K562 (cell line): ENCODE measurements at regions not wholly inside any gene's neighbourhood (a gene's known extent, or its start where the extent isn't known, plus 50 kb on each side); places are given as distances from the start of the nearest gene placed in this dataset.

Experiments used
- ATAC-seq: fragments of 200-7000 bp; cut with Tn5 transposase; 3 replicates; pipeline ENCODE4 v1.9.1; 2020; ENCODE audit warnings: moderate library complexity
- BruUV-seq: library from RNA; stranded (reverse); fragments of 400-500 nt; replicated peaks from 2 replicates; lab custom pipeline; 2021; lab: Mats Ljungman, UMichigan
- CTCF ChIA-PET: fragments of 300-600 bp; formaldehyde crosslinking; extraction: SDS; loops from one replicate; lab custom pipeline; 2021; ENCODE audit warnings: low intra/inter-chr PET ratio; lab: Yijun Ruan, JAX
- POLR2A ChIA-PET: fragments of 300-600, 350-650 bp; sonication (Branson Sonifier 250); formaldehyde crosslinking; extraction: SDS; loops from one replicate; lab custom pipeline; 2021; ENCODE audit warnings: antibody characterized with exemption, inconsistent platforms; lab: Yijun Ruan, JAX
- DNase-seq, 4 experiments: peaks; one replicate each; pipeline versions ENCODE4 v3.0.0 to v3.0.0-alpha.2; 2011 to 2018; ENCODE audit warnings: low spot score in 3 of 4, mixed read lengths in 3 of 4; ENCODE audit errors: extremely low read depth in 1 of 4
- FAIRE-seq: peaks from 2 replicates; lab custom pipeline; 2011; peaks lifted over from hg19 to GRCh38; lab: Jason Lieb, UNC
- H2AFZ ChIP-seq: 2 replicates; pipeline ENCODE4 v1.6.0; 2011; ENCODE audit warnings: low read depth, low read length, control low read depth, inconsistent platforms
- H3K27ac ChIP-seq: fragments of 200-600 bp; 3 replicates; pipeline ENCODE4 v1.8.0; 2011; ENCODE audit warnings: low read depth, mild to moderate bottlenecking, control low read depth, inconsistent platforms, low read length, moderate library complexity, mixed read lengths; ENCODE audit errors: extremely low read depth
- H3K27me3 ChIP-seq, 2 experiments: fragments of 300-600 bp in 1 of 2; 2 replicates in 1 of 2; 3 replicates in 1 of 2; pipeline versions ENCODE4 v1.6.0 to v1.8.0; 2011; ENCODE audit warnings: inconsistent platforms in 2 of 2, low read length in 2 of 2, mild to moderate bottlenecking in 1 of 2, mixed read lengths in 1 of 2, moderate library complexity in 1 of 2; ENCODE audit not compliant: control insufficient read depth in 2 of 2, insufficient read depth in 2 of 2
- H3K36me3 ChIP-seq: fragments of 300-600 bp; 3 replicates; pipeline ENCODE4 v1.8.0; 2011; ENCODE audit warnings: mild to moderate bottlenecking, low read length, inconsistent platforms; ENCODE audit not compliant: control insufficient read depth, insufficient read depth
- H3K4me1 ChIP-seq, 2 experiments: fragments of 200-600 bp in 1 of 2; replicated peaks in 1 of 2; 2 replicates in 1 of 2; 3 replicates in 1 of 2; pipeline versions ENCODE4 v1.5.1 to v1.8.0; 2011; ENCODE audit warnings: inconsistent platforms in 2 of 2, low read length in 2 of 2, mild to moderate bottlenecking in 1 of 2, mixed read lengths in 1 of 2, moderate library complexity in 1 of 2; ENCODE audit not compliant: control insufficient read depth in 2 of 2, insufficient read depth in 2 of 2
- H3K4me2 ChIP-seq: 2 replicates; pipeline ENCODE4 v1.6.1; 2011; ENCODE audit warnings: low read length, control low read depth, inconsistent platforms, mixed read lengths; ENCODE audit not compliant: insufficient read depth
- H3K4me3 ChIP-seq: fragments of 200-600 bp; sonication (generic), shearing (Covaris generic); 2 replicates; pipeline ENCODE4 v1.5.1; 2016; ENCODE audit warnings: control low read depth, inconsistent platforms
- H3K79me2 ChIP-seq: fragments of 200-600 bp; 3 replicates; pipeline ENCODE4 v1.8.0; 2011; ENCODE audit warnings: low read length, inconsistent platforms; ENCODE audit not compliant: control insufficient read depth, insufficient read depth
- H3K9ac ChIP-seq, 2 experiments: 2 replicates each; pipeline versions ENCODE4 v1.6.0 to v1.6.1; 2011; ENCODE audit warnings: low read depth in 2 of 2, low read length in 2 of 2, control low read depth in 1 of 2, inconsistent platforms in 1 of 2, mild to moderate bottlenecking in 1 of 2, mixed read lengths in 1 of 2; ENCODE audit not compliant: insufficient read depth in 1 of 2
- H3K9me1 ChIP-seq: one replicate; pipeline ENCODE4 v1.6.0; 2011; ENCODE audit warnings: inconsistent platforms, mild to moderate bottlenecking, low read length, moderate library complexity; ENCODE audit not compliant: control insufficient read depth, insufficient read depth
- H3K9me3 ChIP-seq: replicated peaks from 2 replicates; pipeline ENCODE4 v1.5.1; 2011; ENCODE audit warnings: low read depth, low read length, inconsistent platforms; ENCODE audit not compliant: control insufficient read depth, insufficient read depth
- H4K20me1 ChIP-seq: replicated peaks from 2 replicates; pipeline ENCODE4 v1.6.1; 2011; ENCODE audit warnings: low read length, inconsistent platforms, mixed read lengths; ENCODE audit not compliant: control insufficient read depth, insufficient read depth
- CBX2 ChIP-seq: fragments of 200-600 bp; sonication (generic); IDR thresholded peaks from one replicate; pipeline ENCODE4 v1.6.1; 2012; ENCODE audit warnings: mild to moderate bottlenecking, low read length, inconsistent platforms; ENCODE audit not compliant: insufficient read depth, poor library complexity, severe bottlenecking
- CEBPG ChIP-seq, 3 experiments: fragments of 200-800 bp in 1 of 3; sonication (Bioruptor generic) in 1 of 3; sonication (generic) in 1 of 3; formaldehyde crosslinking in 1 of 3; IDR thresholded peaks in 2 of 3; conservative IDR thresholded peaks in 1 of 3; 2 replicates each; pipeline versions ENCODE4 v1.6.1 to v1.8.0; 2016 to 2022; ENCODE audit warnings: missing compliant biosample characterization in 2 of 3, missing genetic modification characterization in 2 of 3, mild to moderate bottlenecking in 1 of 3, missing genetic modification reagents in 1 of 3
- CREB5 ChIP-seq: fragments of 250-450 bp; sonication (Bioruptor Pico); IDR thresholded peaks from 2 replicates; pipeline ENCODE4 v1.5.0; 2020; ENCODE audit warnings: mild to moderate bottlenecking
- DLX4 ChIP-seq: fragments of 250-450 bp; sonication (Bioruptor Pico); IDR thresholded peaks from 2 replicates; pipeline ENCODE4 v1.6.1; 2021; ENCODE audit warnings: mild to moderate bottlenecking
- KAT8 ChIP-seq: fragments of 450-650 bp; IDR thresholded peaks from 2 replicates; pipeline ENCODE4 v1.6.1; 2016; ENCODE audit warnings: low read depth, mild to moderate bottlenecking
- POLR2H ChIP-seq: IDR thresholded peaks from 2 replicates; pipeline ENCODE4 v1.6.1; 2016; ENCODE audit warnings: missing genetic modification characterization, low read depth, mild to moderate bottlenecking, control low read depth, missing compliant biosample characterization, moderate library complexity
- RERE ChIP-seq: sonication (generic); formaldehyde crosslinking; IDR thresholded peaks from 2 replicates; pipeline ENCODE4 v1.8.0; 2023; ENCODE audit warnings: missing genetic modification reagents, mild to moderate bottlenecking, borderline replicate concordance
- SMAD1 ChIP-seq: fragments of 150-350 bp; IDR thresholded peaks from 2 replicates; pipeline ENCODE4 v1.6.1; 2014; ENCODE audit warnings: low read length, low read depth; ENCODE audit not compliant: partially characterized antibody
- ZMIZ1 ChIP-seq, 2 experiments: fragments of 150-350 bp in 1 of 2; IDR thresholded peaks; 2 replicates each; pipeline ENCODE4 v1.6.1; 2012 to 2016; ENCODE audit warnings: low read depth in 2 of 2, low read length in 2 of 2, mild to moderate bottlenecking in 1 of 2, moderate library complexity in 1 of 2
- ZNF253 ChIP-seq: fragments of 250-450 bp; sonication (Bioruptor Pico); conservative IDR thresholded peaks from 2 replicates; pipeline ENCODE4 v1.6.1; 2021; ENCODE audit warnings: mild to moderate bottlenecking
- WGBS: fragments of 100-300 bp; shearing (Covaris generic); methylation state at CpG from one replicate; pipeline ENCODE4 v1.1.6; 2016; ENCODE audit warnings: low coverage, mixed read lengths; ENCODE audit not compliant: insufficient coverage; ENCODE audit errors: missing lambda C conversion rate; 5-methylcytosine and 5-hydroxymethylcytosine counted together
- in situ Hi-C: fragments of 300-500 bp; cut with MboI; formaldehyde crosslinking; loops from 4 replicates; pipeline ENCODE4 v1.15.0; 2018; ENCODE audit warnings: inconsistent platforms, mixed read lengths
- intact Hi-C: fragments of 100-400 bp; cut with micrococcal nuclease; formaldehyde crosslinking; loops from 2 replicates; pipeline ENCODE4 v1.14.2; 2022

GRCh38 chr14:22046063-22046462 is 372.4 kb upstream of the OR4E1 start:
- Histone ChIP-seq H3K4me2 (no peak overlapping the region), H2AFZ (no peak overlapping the region), H3K4me3 (no peak overlapping the region), H4K20me1 (no peaks in the 10 kb centered on the region), H3K27me3 (no peaks in the 10 kb centered on the region), H3K9me1 (no peaks in the 10 kb centered on the region), H3K9ac (no peak overlapping the region), H3K36me3 (no peaks in the 10 kb centered on the region), H3K27ac (no peak overlapping the region), H3K9me3 (no peaks in the 10 kb centered on the region), H3K4me1 (no peaks in the 10 kb centered on the region), H3K79me2 (no peaks in the 10 kb centered on the region)
- in situ Hi-C loops (no loop called here), intact Hi-C loops (no loop called here)
- no peak for DNase-seq
- WGBS, result 0% methylated on average over 1 of the region's 3 CpGs
- ATAC-seq, result no peak
- no TSS peak for BruUV-seq
- ChIA-PET CTCF (no interaction called here), POLR2A (no interaction called here)
- no peak for FAIRE-seq
- TF ChIP-seq CBX2 (no peak), ZMIZ1 (IDR thresholded peaks at IDR 0.05; ENCODE audit: low read depth in 2 of 2, low read length in 2 of 2) (no peak), RERE (CRISPR knock-in tag) (no peak), SMAD1 (no peak), CREB5 (CRISPR knock-in tag) (no peak), POLR2H (no peak), DLX4 (CRISPR knock-in tag) (no peak), KAT8 (no peak), CEBPG (CRISPR knock-in tag; IDR thresholded peaks at IDR 0.05) (no peak), CEBPG (tag; conservative IDR thresholded peaks at IDR 0.05 in 1 of 2, IDR thresholded peaks at IDR 0.05 in 1 of 2) (no peak), ZNF253 (CRISPR knock-in tag) (no peak)
